Activated CD4-positive, alpha-beta T cell treated with anti-CD3 and anti-CD28 coated beads for 4 hours (primary cell): ENCODE measurements at regions not wholly inside any gene's neighbourhood (a gene's known extent, or its start where the extent isn't known, plus 50 kb on each side); places are given as distances from the start of the nearest gene placed in this dataset.

Experiments used
- DNase-seq, 2 donors: peaks; one replicate each; pipeline ENCODE4 v3.0.0-alpha.2; 2020

DNA sequence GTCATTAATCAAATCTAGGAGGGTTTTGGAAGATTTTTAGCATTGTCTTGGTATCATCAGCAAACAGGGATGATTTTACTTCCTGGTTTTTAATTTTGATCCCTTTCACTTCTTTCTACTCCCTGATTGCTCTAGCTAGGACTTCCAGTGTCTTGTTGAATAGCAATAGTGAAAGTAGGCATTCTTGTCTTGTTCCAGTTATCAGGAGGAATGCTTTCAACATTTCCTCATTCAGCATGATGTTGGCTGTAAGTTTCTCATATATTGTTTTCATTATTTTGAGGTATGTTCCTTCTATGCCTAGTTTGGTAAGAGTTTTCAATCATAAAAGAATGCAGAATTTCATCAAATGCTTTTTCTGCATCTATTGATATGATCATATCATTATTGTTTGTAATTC lies 244.2 kb upstream of the CLEC14A start:
- no peak for DNase-seq

DNA sequence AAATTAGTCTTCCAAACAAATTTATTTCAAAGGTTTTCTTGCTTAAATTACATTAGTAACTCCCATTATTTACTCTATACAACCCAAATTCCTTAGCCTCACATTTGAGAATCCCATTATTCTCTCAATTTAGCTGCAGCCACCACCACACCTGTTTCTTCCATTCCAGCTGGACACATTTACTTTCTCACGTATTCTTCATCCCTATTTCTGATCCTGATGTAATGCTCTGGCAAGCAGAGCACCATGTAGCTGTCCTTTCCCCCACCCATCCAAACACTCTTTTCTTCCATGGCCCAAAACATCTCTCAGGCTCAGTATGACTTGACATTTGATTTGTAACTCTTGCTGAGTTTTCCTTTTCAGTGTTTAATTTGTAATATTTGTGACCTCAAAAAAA lies 240.2 kb upstream of the CLEC14A start:
- DNase-seq = no peak

DNA sequence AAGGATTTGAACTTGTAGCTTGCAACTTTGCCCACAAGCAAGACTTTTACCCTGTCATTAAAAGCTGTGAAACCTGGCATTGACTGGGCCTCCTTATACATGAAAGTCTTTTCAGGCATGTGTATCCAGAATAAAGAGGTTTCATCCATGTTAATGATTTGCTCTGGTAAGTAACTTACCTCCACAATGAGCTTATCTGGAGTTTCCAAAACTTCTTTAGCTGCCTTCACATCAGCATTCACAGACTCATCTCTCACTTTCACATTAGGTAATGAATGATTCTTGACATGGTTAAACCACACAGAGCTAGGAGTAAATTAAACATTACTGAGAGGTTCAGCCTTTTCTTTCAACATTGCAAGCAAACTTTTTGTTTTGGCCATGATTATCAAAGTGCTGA lies 234.4 kb upstream of the CLEC14A start:
- no peak for DNase-seq

DNA sequence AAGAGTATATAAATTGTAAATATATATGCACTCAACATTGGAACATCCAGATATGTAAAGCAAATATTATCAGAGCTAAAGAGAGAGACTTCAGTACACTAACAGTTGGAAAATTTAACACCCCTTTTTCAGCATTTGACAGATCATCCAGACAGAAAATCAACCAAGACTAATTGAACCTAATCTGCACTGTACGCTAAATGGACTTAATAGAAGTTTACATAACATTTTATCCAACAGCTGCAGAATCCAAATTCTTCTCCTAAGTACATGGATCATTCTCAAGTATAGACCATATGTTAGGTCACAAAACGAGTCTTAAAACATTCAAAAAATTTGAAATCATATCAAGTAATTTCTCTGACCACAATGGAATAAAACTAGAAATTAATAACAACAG lies 229.1 kb upstream of the CLEC14A start:
- no peak for DNase-seq

DNA sequence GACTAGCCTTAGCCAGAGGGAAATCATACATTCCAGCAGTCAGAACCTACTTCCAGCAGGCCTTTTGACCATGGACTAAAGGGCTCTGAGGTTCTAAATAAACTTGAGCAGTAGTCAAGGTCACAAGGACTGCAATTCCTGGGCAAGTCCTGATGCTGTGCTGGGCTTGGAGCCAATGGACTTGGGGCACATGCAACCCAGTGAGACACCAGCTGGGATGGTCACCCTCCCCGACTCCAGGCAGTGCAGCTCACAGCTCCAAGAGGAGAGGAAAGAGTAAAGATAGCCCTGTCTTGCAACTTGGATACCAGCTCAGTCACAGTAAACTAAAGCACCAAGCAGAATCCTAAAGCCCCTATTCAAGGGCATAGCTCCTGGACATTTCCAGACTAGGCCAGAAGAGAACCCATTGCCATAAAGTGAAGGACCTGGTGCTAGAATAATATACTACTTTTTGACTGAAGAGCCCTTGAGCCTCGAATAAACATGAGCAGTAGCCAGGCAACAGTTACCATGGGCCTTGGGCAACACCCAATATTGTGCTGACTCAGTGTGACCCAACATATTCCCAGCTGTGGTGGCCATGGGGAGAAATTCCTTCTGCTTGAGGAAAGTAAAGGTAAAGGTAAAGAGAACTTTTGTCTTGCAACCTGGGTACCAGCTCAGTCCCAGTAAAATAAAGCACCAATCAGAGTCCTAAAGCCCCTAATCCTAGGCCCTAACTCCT lies 226.2 kb upstream of the CLEC14A start:
- no peak for DNase-seq

DNA sequence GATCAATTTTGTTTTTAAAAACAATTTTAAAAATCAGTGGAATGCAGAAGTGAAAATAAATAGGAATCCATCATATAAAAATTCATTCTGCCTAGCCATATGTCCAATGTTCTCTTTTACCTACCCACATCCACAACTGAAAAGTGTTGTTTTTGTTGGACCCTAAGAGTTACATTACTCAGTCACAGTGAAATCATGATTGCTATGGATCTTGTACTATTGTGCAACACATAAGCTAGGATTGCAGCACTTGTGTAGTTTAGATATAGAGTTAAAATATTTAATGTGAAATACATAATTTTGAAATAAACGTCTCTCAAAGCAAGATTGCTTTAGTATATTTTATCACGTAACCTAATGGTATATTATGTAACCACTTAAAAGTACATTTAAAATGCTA lies 213.3 kb upstream of the CLEC14A start:
- no peak for DNase-seq

DNA sequence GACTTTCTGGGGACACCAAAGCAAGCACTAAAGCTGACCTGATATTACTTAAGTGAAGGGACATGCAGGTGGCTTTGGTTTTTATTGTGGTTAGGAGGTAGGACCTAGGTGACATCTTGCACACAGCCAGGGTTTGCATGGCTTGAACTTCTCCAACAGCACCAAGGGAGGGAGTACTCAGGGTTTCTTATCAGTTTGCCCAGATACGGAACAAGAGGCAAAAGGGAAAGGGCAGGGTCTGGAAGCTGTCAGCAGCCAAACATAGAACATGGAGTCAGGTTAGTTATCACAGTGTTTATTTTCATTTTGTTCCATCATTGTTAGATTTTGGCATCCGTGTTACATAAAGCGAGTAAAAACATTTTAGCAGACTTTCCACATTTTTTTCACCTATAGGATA lies 186.3 kb upstream of the CLEC14A start:
- DNase-seq = no peak

DNA sequence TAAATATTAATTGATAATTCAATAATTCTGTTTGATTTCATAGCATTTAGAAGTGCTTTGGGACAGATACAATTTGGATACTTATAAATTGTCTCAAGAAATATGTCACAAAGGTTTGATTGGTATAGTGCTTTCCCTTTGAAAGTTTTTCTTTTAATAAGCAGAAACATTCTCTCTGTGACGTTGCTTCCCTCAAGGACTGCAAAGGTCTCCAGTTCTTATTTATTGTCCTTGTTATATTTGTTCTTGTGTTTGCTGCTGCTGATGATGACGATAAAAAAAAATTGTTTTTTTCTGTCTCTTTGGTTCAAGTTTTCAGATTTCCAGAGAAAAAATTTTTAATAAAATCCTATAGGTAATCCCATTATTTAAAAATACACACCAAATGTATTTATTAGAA lies 176.3 kb upstream of the CLEC14A start:
- DNase-seq = no peak

DNA sequence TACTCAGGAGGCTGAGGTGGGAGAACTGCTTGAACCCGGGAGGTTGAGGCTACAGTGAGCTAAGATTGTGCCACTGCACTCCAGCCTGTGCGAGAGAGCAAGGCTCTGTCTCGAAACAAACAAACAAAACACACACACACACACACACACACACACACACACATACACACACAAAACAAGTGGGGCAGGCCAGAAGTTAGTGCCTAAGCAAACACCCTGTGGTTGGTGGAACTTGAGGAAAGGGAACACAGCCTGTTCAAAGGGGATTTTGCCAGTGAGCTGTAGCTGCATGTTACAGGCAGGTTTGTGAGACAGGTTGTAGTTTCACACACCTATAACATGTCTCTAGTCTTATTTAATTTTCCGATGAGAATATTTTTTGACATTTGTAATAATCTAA lies 175.3 kb upstream of the CLEC14A start:
- DNase-seq = no peak

DNA sequence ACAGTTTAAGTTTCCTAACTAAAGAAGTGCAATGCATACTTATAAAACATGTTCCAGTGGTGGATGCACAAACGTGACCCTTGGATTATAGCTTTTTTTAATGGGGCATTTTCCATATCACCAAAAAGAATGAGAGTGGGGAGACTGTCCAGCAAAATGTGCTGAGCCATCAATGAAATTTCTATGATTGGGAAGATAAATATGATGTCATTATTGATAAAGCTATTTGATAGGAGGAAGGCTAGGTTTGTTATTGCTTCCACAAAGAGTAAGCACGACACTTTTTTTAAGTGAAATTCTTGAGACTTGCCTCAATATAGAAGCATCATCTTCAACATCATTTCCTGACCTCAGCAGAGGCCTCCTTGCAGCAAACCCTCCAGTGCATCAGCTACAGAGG lies 174.6 kb upstream of the CLEC14A start:
- no peak for DNase-seq

DNA sequence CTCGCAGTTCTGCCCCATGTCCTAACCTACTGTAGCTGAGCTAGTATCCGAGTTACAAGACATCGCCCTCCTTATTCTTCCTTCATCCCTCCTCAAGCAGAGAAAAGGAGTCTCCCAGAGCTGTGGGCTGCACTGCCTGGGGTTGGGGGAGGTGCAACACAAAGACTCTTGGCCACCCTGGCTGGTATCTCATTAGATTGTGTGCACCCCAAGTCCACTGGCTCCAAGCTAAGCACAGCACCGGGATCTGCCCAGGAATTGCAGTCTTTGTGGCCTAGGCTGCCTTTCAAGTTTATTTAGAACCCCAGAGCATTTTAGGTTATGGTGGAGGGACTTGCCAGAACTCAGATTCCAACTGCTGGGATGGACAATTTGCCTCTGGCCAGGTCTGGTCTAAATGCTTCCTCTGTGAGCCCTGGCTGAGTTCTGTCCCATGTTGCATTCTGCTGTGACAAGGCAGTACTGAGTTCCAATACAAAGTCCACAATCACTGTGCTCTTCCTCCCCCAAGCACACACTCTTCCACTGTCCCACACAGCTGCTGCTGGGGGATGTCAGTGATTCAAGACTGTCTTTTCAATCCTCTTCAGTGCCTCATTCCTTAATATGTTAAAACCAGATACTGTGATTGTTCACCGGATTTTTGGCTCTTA lies 169.6 kb upstream of the CLEC14A start:
- no peak for DNase-seq

DNA sequence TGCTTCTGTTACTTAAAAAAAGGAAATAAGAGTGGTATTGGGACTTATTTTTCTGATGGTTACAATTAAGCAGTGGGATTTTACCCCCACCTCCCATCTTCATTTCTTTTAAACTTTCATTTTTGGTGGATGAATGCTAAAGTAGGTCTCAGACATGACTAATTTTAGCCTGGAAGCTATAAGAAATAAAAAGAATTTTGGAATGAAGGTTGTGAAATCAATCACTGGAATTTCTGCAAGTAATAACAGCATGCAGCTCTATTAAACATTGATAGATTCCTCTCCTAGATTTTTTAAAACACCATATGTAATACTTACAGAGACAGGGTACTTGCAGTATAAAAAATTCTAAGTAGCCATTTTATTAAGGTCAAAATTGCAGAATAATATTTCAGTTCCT lies 164.2 kb upstream of the CLEC14A start:
- no peak for DNase-seq

DNA sequence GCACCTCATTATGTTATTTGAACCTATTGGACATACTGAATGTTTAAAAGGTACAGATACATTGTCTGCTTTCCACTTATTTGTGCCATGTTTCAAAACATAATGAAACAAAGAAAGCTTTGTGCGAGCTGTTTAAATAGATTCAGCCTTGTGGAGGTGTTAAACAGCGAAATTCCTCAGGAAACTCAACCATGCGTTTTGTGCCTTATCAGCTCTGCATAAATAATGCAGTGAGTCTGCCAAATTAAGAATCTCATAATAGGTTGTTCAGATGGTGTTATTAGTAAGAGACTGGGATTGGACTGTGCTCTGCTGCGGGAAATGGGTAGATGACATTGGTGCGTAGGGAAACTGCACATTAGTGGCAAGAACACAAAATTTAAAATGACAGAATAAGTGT lies 163.7 kb upstream of the CLEC14A start:
- DNase-seq = no peak

DNA sequence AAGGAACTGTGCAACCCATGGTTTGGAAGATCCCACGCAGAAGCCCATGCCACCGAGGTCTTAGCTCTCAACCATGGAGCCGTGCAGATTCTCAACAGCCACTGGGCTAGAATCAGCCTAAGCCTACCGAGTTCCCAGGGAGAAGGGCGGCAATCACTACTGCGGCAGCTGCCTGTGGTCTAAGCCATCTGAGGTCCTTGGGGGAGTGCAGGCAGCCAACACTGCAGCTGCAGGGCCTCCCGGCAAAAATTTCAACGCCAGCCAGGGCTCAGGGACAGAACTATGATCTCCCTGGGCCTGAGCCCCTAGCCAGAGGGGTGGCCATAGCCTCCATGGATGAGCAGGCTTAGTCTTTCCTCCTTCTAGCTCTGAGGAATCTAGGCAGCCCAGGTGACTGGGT lies 156.8 kb upstream of the CLEC14A start:
- DNase-seq = no peak

DNA sequence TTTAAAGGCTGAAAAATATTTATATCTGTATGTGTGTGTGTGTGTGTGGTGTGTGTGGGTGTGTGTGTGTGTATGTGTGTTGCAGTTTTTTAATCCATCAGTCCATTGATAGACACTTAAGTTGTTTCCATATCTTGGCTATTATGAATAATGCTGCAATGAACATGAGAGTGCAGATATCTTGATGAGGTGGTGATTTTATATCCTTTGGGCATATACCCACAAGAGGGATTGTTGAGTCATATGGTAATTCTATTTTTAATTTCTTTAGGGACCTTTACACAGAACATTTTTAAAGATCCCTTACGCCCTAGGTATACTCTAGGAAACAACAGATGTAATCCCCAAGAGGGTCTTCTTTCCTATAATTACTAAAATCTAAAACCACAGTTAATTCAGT lies 154.5 kb upstream of the CLEC14A start:
- no peak for DNase-seq

DNA sequence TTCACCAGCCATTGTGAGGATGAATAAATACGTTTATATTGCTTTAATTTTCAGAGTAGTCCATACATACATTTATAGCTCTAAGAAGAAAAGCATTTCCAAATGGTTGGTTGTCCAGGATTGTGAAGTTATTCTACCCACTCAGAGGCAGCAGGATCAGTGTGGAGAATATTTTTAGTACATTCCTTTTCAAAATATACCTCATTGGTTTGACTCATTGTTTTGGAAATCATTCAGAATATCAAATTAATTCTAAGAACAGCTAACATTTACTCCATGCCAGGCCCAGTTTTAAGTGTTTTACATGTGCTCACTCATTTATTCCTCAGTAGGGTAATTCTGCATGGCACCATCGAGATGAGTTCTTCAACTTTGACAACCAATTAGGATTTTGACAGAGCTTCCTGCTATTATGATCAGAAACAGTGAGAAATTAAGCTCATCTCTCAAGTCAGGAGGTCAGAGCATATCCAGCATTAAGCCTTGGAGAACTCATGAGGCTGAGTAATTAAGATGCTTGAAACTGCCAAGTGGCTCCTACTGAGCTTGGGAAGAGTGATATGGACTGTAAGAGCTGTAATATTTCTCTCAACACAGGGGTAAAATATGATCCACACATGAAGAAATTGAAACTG lies 153.3 kb upstream of the CLEC14A start:
- DNase-seq = no peak

DNA sequence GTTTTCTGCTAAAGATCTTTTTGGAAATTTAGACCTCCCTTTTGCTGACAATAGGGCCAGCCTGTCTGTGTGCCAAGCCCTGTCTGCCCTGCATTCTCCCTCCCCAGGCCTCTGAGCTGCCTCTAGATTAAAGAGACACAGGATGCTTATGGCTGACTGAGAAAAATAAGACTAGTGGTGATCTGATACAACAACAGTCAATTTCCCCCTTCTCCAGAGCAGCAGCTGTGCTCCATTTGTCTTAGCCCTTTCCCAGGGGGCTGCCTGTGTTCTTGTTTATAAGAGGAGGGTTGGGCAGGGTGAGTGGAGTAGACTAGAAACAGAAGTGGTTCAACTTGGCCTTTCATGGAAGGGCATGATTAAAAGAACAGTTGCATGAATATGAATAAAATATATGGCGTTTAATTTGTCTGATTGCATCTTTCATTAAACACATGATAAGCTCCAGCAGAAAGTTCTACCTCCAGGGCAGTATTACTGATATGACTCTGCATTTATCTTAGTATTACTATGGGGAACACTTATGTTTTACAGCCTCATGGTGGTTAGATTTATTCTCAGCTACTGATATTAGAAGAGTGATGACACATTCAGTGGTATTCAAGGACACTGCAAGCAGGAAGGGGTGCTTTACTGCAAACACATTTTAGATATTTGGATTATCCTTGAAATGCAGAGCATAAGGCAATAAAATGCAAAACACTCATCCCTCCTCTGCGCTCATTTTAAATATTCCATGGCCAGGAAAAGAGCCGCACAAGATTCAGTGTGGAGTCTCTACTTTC lies 150.2 kb upstream of the CLEC14A start:
- DNase-seq = no peak

DNA sequence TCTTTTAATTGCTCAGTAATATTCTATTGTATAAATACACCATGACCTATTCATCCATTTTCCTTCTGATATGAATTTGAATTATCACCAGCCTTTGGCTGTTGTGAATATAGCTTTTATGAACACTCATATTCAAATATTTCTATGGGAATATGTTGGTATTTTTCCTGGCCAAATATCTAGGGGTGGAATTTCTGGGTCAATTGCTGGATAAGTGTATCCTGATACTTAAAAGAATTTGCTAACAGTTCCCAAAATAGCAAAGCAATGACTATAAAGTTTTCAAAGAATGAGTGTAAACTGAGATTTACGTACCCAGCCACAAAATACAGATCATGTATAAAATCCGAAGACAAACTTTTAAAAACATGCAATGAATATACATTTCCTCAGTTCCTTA lies 148.7 kb upstream of the CLEC14A start:
- no peak for DNase-seq

DNA sequence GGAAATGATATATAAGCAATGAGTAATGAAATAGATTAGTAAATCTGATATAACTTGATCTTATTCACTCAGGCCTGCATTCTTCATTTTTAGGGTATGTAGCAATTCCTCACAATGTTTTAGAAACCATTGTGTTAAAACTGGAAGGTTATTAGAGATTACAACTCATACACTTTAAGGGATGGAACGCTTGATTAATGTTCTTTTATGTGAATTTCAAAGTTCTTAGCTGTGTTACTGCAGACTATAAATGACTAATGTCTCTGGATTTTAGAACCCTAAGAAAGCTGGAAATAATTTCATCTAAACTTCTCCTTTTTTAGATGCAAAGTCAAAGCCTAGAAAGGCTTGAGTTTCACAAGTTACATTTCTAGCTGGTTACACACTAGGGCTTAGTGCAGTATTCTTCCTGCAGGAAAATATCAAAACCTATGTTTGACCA lies 148.2 kb upstream of the CLEC14A start:
- no peak for DNase-seq

DNA sequence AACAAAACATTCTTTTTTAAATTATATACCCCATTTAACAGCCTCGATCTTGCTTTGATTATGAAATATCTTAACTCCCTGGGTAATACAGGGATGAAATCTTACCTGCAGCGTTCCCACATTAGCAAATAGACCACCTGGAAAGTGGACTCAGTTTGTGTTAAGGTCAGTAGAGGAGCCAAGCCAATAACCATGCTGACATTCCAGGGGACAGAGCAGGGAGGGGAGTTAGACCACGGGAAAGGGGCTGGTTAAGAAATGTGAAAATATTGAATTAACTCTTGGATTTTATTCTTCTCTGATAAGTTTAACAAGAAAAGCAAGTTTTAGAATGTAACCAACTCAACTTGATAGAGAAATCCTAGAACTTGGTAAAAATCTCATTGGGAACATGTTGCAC lies 144.9 kb upstream of the CLEC14A start:
- DNase-seq = no peak

DNA sequence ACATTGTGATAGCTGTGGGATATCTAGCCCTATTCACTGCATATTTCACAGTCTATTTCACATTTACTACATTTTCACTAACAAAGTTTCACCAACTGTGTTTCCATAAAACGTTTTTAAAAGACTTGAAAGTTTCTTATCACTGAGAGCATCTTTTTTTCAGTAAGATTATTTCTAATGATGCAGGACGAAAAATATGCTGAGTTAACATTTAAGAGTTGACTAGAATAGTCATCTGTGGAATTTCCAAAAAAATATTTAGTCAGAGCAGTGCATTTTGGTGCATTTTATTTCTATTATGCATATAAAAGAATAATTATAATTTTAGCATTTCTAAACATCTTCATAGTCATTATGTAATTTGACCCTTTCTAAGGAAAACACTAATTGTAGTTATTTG lies 143.8 kb upstream of the CLEC14A start:
- no peak for DNase-seq

DNA sequence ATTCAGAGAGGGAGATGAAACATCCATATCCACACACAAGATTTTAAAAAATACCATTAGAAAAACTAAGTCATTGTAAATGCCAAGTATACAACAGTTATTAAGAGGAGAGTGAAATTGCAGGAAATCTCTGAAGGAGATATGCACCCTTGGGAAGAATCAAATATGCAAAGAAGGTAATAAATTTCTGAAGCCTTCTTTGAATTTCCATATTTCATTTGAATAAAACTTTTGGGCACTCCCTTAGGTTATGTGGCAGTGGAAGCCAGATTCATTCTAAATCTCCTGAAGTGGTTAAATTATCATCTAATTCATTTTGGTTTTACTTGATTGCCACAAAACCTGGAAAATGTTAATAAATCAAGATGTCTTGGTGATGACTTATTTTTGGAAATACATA lies 138.9 kb upstream of the CLEC14A start:
- no peak for DNase-seq

DNA sequence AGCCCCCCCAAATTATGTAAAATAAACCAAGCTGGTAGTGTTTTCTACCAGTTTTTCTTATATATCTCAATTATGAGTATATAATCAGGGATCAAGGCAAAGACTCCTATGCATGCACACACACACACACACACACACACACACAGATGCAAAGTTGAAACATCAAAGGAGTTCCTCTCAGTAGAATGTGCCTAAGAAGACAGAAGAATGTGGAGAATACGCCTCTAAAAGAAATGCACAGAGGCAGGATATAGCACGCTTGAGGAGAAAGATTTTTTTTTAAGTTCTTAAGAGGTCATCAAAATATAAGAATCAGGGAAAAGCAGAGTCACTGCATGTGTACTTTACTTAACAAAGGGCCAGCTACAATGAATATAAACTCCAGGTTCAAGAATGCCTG lies 138.2 kb upstream of the CLEC14A start:
- no peak for DNase-seq

DNA sequence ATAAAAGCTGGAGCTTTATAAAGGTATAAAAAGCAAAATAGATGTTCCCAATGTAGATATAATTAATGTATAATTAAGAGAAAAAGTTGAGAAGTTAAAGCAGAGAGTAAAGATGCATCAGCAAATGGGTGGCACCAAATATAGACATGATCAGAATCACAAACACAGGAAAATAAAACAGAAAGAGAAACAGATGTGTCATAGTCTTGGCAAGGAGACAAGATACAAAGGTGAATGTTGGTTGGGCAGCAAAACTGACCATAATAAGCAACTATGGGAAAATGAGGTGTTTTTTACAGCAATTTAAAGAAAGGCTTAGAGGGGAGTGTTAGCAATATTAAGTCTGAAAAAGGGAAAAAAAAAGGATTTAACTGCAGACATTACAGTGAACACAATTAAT lies 135.4 kb upstream of the CLEC14A start:
- DNase-seq = no peak
